ENCODE measurements at regions not wholly inside any gene's neighbourhood (a gene's known extent, or its start where the extent isn't known, plus 50 kb on each side); places are given as distances from the start of the nearest gene placed in this dataset.

DNA sequence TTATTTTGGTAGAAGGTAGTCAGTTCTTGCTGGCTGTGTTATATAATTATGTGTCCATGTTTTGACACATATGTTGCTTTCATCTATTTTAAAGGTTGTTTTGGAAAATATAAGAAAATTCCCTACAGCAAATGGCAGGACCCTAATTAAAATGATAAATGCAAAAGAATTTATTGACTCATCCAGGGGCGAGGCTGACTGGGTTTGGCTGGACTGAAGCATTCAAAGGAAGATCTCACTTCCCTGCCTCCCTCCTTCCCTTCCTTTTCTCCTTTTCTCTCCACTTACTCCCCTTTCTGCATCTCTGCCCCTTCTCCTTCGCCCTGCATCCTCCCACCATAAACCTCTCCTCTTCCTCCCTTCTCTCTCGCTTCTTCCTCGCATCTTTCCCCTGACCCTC, 129.6 kb downstream of the SNAPC1 start:
- H3K27ac ChIP-seq, result no peak overlapping the region

DNA sequence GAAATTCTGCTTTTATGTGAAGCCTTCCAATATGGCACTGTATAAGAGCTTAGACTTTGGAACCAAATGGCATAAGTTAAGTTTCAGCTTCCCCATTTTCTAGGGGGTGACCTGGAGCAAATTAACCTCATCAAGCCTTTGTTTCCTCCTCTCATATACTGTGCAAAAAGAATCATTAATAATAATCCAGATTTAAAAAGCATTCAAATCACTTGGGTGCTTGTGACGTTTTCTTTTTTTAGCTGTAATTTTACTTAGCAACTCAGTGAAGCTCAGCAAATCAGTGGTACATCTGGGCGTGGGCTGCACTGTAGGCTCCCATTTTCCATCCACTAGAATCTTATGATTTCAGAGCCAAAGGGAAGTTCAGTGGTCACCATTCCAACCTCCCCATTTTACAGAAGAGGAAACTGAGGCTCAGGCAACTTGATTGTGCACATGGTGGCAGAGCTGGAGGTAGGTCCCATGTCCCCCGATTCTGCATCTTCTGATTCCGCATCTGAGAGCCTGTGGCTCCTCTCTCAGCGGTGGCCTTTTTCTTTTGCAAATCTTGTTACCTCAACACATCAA, 131.2 kb downstream of the SNAPC1 start:
- Histone ChIP-seq H3K4me1 (ENCODE audit: low read depth, poor library complexity, severe bottlenecking) (peaks cover 9% of the 10 kb centered on the region), H3K4me3 (IDR thresholded peaks at IDR 0.05; ENCODE audit: insufficient read depth, low read depth, low read length) (no peak overlapping the region)
- TF ChIP-seq, protein P1, sequence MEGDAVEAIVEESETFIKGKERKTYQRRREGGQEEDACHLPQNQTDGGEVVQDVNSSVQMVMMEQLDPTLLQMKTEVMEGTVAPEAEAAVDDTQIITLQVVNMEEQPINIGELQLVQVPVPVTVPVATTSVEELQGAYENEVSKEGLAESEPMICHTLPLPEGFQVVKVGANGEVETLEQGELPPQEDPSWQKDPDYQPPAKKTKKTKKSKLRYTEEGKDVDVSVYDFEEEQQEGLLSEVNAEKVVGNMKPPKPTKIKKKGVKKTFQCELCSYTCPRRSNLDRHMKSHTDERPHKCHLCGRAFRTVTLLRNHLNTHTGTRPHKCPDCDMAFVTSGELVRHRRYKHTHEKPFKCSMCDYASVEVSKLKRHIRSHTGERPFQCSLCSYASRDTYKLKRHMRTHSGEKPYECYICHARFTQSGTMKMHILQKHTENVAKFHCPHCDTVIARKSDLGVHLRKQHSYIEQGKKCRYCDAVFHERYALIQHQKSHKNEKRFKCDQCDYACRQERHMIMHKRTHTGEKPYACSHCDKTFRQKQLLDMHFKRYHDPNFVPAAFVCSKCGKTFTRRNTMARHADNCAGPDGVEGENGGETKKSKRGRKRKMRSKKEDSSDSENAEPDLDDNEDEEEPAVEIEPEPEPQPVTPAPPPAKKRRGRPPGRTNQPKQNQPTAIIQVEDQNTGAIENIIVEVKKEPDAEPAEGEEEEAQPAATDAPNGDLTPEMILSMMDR (conservative IDR thresholded peaks at IDR 0.05; ENCODE audit: low read depth, low read length), result no peak

More for the DNA sequence above, 129.6 kb downstream of the SNAPC1 start:
- Histone ChIP-seq H3K9ac (no peak overlapping the region), H3K4me1 (ENCODE audit: low read depth, poor library complexity, severe bottlenecking) (peaks cover 9% of the 10 kb centered on the region), H3K4me2 (no peak overlapping the region), H3K4me3 (IDR thresholded peaks at IDR 0.05; ENCODE audit: insufficient read depth, low read depth, low read length) (no peak overlapping the region), H3K79me2 (ENCODE audit: insufficient read depth, low read depth) (no peaks in the 10 kb centered on the region), H3K36me3 (ENCODE audit: insufficient read depth) (no peaks in the 10 kb centered on the region), H3K27me3 (ENCODE audit: insufficient read depth, low read depth) (no peaks in the 10 kb centered on the region), H4K20me1 (ENCODE audit: insufficient read depth) (no peaks in the 10 kb centered on the region), H2AFZ (ENCODE audit: low read depth) (no peak overlapping the region)
- TF ChIP-seq, protein P1 (conservative IDR thresholded peaks at IDR 0.05; ENCODE audit: low read depth, low read length), result no peak

DNA sequence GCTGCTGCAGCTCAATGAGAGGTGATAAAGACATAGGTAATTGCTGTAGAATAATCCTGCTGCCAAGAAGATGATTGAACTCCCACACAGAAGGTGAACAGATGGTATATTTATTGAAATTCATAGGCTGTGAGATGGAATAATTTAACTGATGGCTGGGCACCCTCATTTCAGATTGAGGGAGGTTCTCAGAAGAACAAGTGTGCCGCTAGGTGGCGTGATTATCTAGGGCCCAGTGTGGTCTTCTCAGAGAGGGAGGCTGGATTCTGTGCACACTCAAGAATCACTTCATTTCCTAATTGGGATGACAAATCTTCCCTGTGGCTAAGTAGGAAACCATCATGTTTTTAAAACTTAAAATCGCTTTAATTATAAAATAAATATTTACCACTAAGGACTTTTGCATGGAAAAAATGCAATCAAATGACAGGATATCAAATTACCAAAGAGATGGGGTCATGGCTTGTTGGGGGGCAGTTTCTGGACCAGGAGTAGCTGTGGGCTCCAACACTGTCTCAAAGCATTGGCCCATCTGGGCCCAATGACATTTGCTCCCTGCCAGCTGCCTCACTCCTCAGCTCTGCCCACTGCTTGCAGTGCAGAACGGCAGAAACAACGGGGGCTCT, 132.3 kb downstream of the SNAPC1 start:
- H3K9ac ChIP-seq, result no peak overlapping the region
- H3K36me3 ChIP-seq (ENCODE audit: insufficient read depth), result no peaks in the 10 kb centered on the region
- H3K79me2 ChIP-seq (ENCODE audit: insufficient read depth, low read depth), result no peaks in the 10 kb centered on the region
- peaks cover 9% of the 10 kb centered on the region for H3K4me1 ChIP-seq (ENCODE audit: low read depth, poor library complexity, severe bottlenecking)
- H3K4me2 ChIP-seq, result no peak overlapping the region
- no peak overlapping the region for H3K4me3 ChIP-seq (IDR thresholded peaks at IDR 0.05; ENCODE audit: insufficient read depth, low read depth, low read length)
- no peak overlapping the region for H2AFZ ChIP-seq (ENCODE audit: low read depth)
- TF ChIP-seq, protein P1 (conservative IDR thresholded peaks at IDR 0.05; ENCODE audit: low read depth, low read length), result peak; percentile 60
- no peaks in the 10 kb centered on the region for H3K27me3 ChIP-seq (ENCODE audit: insufficient read depth, low read depth)
- H4K20me1 ChIP-seq (ENCODE audit: insufficient read depth), result no peaks in the 10 kb centered on the region
- H3K27ac ChIP-seq, result no peak overlapping the region

More for the DNA sequence above, 131.2 kb downstream of the SNAPC1 start:
- H3K27me3 ChIP-seq (ENCODE audit: insufficient read depth, low read depth), result no peaks in the 10 kb centered on the region
- no peaks in the 10 kb centered on the region for H4K20me1 ChIP-seq (ENCODE audit: insufficient read depth)
- H3K79me2 ChIP-seq (ENCODE audit: insufficient read depth, low read depth), result no peaks in the 10 kb centered on the region
- no peak overlapping the region for H3K4me2 ChIP-seq
- no peak overlapping the region for H3K9ac ChIP-seq
- H2AFZ ChIP-seq (ENCODE audit: low read depth), result no peak overlapping the region
- no peaks in the 10 kb centered on the region for H3K36me3 ChIP-seq (ENCODE audit: insufficient read depth)
- H3K27ac ChIP-seq, result no peak overlapping the region

DNA sequence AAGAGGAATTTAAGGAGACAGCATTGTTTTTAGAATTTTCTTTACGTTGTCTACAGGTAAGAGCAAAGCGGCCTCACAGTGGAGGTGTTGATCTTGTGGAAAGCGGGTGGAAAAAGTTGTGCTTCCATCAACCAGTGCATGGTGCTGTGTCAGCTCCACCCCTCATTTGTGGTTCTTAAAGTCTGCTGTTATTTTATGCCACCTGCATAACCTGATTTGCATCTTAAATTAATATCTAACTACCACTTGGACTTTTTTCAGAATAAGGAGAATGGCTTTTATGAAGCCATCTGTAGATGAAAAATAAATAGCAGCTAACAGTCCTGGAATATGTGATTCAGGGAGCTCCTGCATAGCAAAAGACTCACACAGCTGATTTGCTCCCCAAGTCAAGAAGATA, 135.1 kb downstream of the SNAPC1 start:
- Histone ChIP-seq H4K20me1 (ENCODE audit: insufficient read depth) (no peaks in the 10 kb centered on the region), H2AFZ (ENCODE audit: low read depth) (no peak overlapping the region), H3K4me2 (no peak overlapping the region), H3K9ac (no peak overlapping the region), H3K36me3 (ENCODE audit: insufficient read depth) (no peaks in the 10 kb centered on the region), H3K27me3 (ENCODE audit: insufficient read depth, low read depth) (no peaks in the 10 kb centered on the region), H3K27ac (no peak overlapping the region), H3K4me3 (IDR thresholded peaks at IDR 0.05; ENCODE audit: insufficient read depth, low read depth, low read length) (no peak overlapping the region), H3K79me2 (ENCODE audit: insufficient read depth, low read depth) (no peaks in the 10 kb centered on the region), H3K4me1 (ENCODE audit: low read depth, poor library complexity, severe bottlenecking) (no peaks in the 10 kb centered on the region)
- TF ChIP-seq, protein P1 (conservative IDR thresholded peaks at IDR 0.05; ENCODE audit: low read depth, low read length), result no peak

All from KMS-11 (cell line).